B cell (primary cell): ENCODE measurements at regions not wholly inside any gene's neighbourhood (a gene's known extent, or its start where the extent isn't known, plus 50 kb on each side); places are given as distances from the start of the nearest gene placed in this dataset.

Experiments
- ATAC-seq: fragments of 200-7000 bp; cut with Tn5 transposase; one replicate; pipeline ENCODE4 v1.10.0; 2021; ENCODE audit warnings: low read depth, mild to moderate bottlenecking, moderate number of reproducible peaks, moderate library complexity
- CTCF ChIA-PET: fragments of 350-600 bp; sonication (Branson Sonifier 250); formaldehyde crosslinking; loops from one replicate; lab custom pipeline; 2021; ENCODE audit warnings: antibody characterized with exemption, inconsistent platforms; lab: Charles Lee
- POLR2A ChIA-PET: fragments of 350-600 bp; sonication (Branson Sonifier 250); formaldehyde crosslinking; loops from one replicate; lab custom pipeline; 2021; ENCODE audit warnings: antibody characterized with exemption; lab: Charles Lee
- DNase-seq: peaks from one replicate; pipeline ENCODE4 v3.0.0; 2013
- H2AFZ ChIP-seq: 2 replicates; pipeline ENCODE4 v1.6.1; 2012; ENCODE audit warnings: mild to moderate bottlenecking, low read depth, low read length; ENCODE audit not compliant: insufficient read depth, poor library complexity, severe bottlenecking
- H3K27ac ChIP-seq, 2 donors: 1 replicate in 1 of 2; 2 replicates in 1 of 2; pipeline ENCODE4 v1.5.1; 2012 to 2013; ENCODE audit warnings: low read length in 2 of 2, mild to moderate bottlenecking in 2 of 2, moderate library complexity in 1 of 2
- H3K27me3 ChIP-seq, 4 experiments: fragments of 200-600 bp in 1 of 4; sonication (generic) in 1 of 4; replicated peaks in 1 of 4; 1 replicate in 2 of 4; 2 replicates in 2 of 4; pipeline versions ENCODE4 v1.6.1 to v1.7.0; 2013 to 2016; ENCODE audit warnings: low read length in 3 of 4, mild to moderate bottlenecking in 2 of 4, mixed read lengths in 1 of 4, moderate library complexity in 1 of 4; ENCODE audit not compliant: insufficient read depth in 4 of 4, control insufficient read depth in 3 of 4; ENCODE audit errors: control extremely low read depth in 1 of 4
- H3K36me3 ChIP-seq, 2 experiments: replicated peaks in 1 of 2; 1 replicate in 1 of 2; 2 replicates in 1 of 2; pipeline versions ENCODE4 v1.6.1 to v1.7.1; 2013; ENCODE audit warnings: low read length in 1 of 2; ENCODE audit not compliant: insufficient read depth in 2 of 2, control insufficient read depth in 1 of 2; ENCODE audit errors: control extremely low read depth in 1 of 2, extremely low read depth in 1 of 2
- H3K4me1 ChIP-seq, 2 donors: fragments of 200-600 bp in 1 of 2; sonication (generic) in 1 of 2; 1 replicate in 1 of 2; 2 replicates in 1 of 2; pipeline versions ENCODE4 v1.5.1 to v1.6.1; 2013 to 2017; ENCODE audit warnings: low read length in 2 of 2; ENCODE audit not compliant: control insufficient read depth in 2 of 2, insufficient read depth in 2 of 2
- H3K4me2 ChIP-seq: replicated peaks from 2 replicates; pipeline ENCODE3; 2012; ENCODE audit warnings: mild to moderate bottlenecking, low read depth, low read length; ENCODE audit not compliant: poor library complexity, severe bottlenecking
- H3K4me3 ChIP-seq, 5 experiments: fragments of 200-600 bp in 1 of 5; sonication (generic) in 1 of 5; 1 replicate in 3 of 5; 2 replicates in 2 of 5; pipeline versions ENCODE4 v1.5.1 to v1.7.0; 2011 to 2016; ENCODE audit warnings: low read length in 4 of 5, mild to moderate bottlenecking in 4 of 5, low read depth in 2 of 5, control low read depth in 1 of 5, moderate library complexity in 1 of 5; ENCODE audit not compliant: insufficient read depth in 1 of 5; ENCODE audit errors: control extremely low read depth in 1 of 5, extremely low read depth in 1 of 5
- H3K79me2 ChIP-seq: fragments of 200-600 bp; sonication (generic); one replicate; pipeline ENCODE4 v1.6.0; 2016; ENCODE audit warnings: low read length; ENCODE audit not compliant: control insufficient read depth, insufficient read depth
- H3K9ac ChIP-seq: fragments of 200-600 bp; sonication (generic); 2 replicates; pipeline ENCODE4 v1.6.1; 2017; ENCODE audit warnings: mild to moderate bottlenecking, low read length, moderate library complexity
- H3K9me3 ChIP-seq, 3 donors: one replicate each; pipeline versions ENCODE4 v1.6.1 to v1.7.1; 2013; ENCODE audit warnings: low read length in 2 of 3; ENCODE audit not compliant: control insufficient read depth in 2 of 3, insufficient read depth in 1 of 3; ENCODE audit errors: control extremely low read depth in 1 of 3
- H4K20me1 ChIP-seq: 2 replicates; pipeline ENCODE4 v1.6.0; 2012; ENCODE audit warnings: mild to moderate bottlenecking, low read length; ENCODE audit not compliant: insufficient read depth, control insufficient read depth, poor library complexity, severe bottlenecking
- H3K27ac Mint-ChIP-seq: one replicate; pipeline ENCODE4 v1.8.0; 2021; ENCODE audit warnings: mixed read lengths
- H3K27me3 Mint-ChIP-seq: one replicate; pipeline ENCODE4 v1.8.0; 2021; ENCODE audit warnings: mixed read lengths
- H3K4me1 Mint-ChIP-seq: one replicate; pipeline ENCODE4 v1.8.0; 2021; ENCODE audit warnings: mixed read lengths
- H3K4me3 Mint-ChIP-seq: one replicate; pipeline ENCODE4 v1.8.0; 2021; ENCODE audit warnings: mixed read lengths
- H3K9me3 Mint-ChIP-seq: one replicate; pipeline ENCODE4 v1.8.0; 2022; ENCODE audit warnings: mixed read lengths; ENCODE audit not compliant: insufficient read depth
- CTCF ChIP-seq: fragments of 200-600 bp; IDR thresholded peaks from one replicate; pipeline ENCODE4 v1.8.0; 2022; ENCODE audit warnings: antibody characterized with exemption, mild to moderate bottlenecking
- EZH2 ChIP-seq: IDR thresholded peaks from 2 replicates; pipeline ENCODE4 v1.6.1; 2012; ENCODE audit warnings: borderline replicate concordance, low read depth, mild to moderate bottlenecking, moderate library complexity, low read length; ENCODE audit not compliant: insufficient read depth, poor library complexity, severe bottlenecking
- WGBS: methylation state at CpG from one replicate; pipeline ENCODE4 v1.1.5; 2013; ENCODE audit warnings: missing lambda C conversion rate; ENCODE audit not compliant: insufficient coverage; 5-methylcytosine and 5-hydroxymethylcytosine counted together
- intact Hi-C: fragments of 100-400 bp; cut with micrococcal nuclease; formaldehyde crosslinking; loops from one replicate; pipeline ENCODE4 v1.10.0; 2022

GRCh38 chr6:147903321-147903720, 394.8 kb downstream of the SAMD5 start:
- Histone ChIP-seq H3K4me3 (no peak overlapping the region), H3K27ac (no peak overlapping the region), H3K9ac (no peak overlapping the region), H3K9me3 (peaks cover 0 to 2% (median 0%) of the 10 kb centered on the region in 3 donors), H3K4me2 (no peak overlapping the region), H3K27me3 (no peaks in the 10 kb centered on the region), H3K4me1 (no peaks in the 10 kb centered on the region), H3K36me3 (no peaks in the 10 kb centered on the region), H4K20me1 (no peaks in the 10 kb centered on the region), H2AFZ (no peak overlapping the region), H3K79me2 (no peaks in the 10 kb centered on the region)
- Mint-ChIP-seq H3K27ac (no peak overlapping the region), H3K4me3 (no peak overlapping the region), H3K4me1 (no peaks in the 10 kb centered on the region), H3K27me3 (no peaks in the 10 kb centered on the region), H3K9me3 (no peaks in the 10 kb centered on the region)
- ATAC-seq: no peak
- ChIA-PET CTCF (no interaction called here), POLR2A (no interaction called here)
- TF ChIP-seq CTCF (no peak), EZH2 (no peak)
- intact Hi-C loops: no loop called here
- DNase-seq: no peak
- WGBS: 88% methylated on average over 1 of the region's 4 CpGs

GRCh38 chr6:147903931-147904330, 395.4 kb downstream of the SAMD5 start:
- POLR2A ChIA-PET: no interaction called here
- TF ChIP-seq CTCF: no peak
- no peak for TF ChIP-seq EZH2
- no peaks in the 10 kb centered on the region for H3K79me2 ChIP-seq
- Mint-ChIP-seq H3K4me3 (no peak overlapping the region), H3K9me3 (no peaks in the 10 kb centered on the region), H3K4me1 (no peaks in the 10 kb centered on the region), H3K27ac (no peak overlapping the region), H3K27me3 (no peaks in the 10 kb centered on the region)
- no peaks in the 10 kb centered on the region for H4K20me1 ChIP-seq
- H3K4me2 ChIP-seq: no peak overlapping the region
- DNase-seq (no peak), ATAC-seq (no peak)
- intact Hi-C loops: no loop called here
- no peaks in the 10 kb centered on the region for H3K27me3 ChIP-seq
- H3K4me3 ChIP-seq: no peak overlapping the region
- CTCF ChIA-PET: no interaction called here
- peaks cover 0 to 2% (median 0%) of the 10 kb centered on the region in 3 donors for H3K9me3 ChIP-seq
- no peak overlapping the region for H3K9ac ChIP-seq
- H2AFZ ChIP-seq: no peak overlapping the region
- WGBS: no CpG with 5 or more reads among the region's 2 CpGs
- H3K27ac ChIP-seq: no peak overlapping the region
- no peaks in the 10 kb centered on the region for H3K36me3 ChIP-seq
- H3K4me1 ChIP-seq: no peaks in the 10 kb centered on the region
